ENCODE measurements at regions not wholly inside any gene's neighbourhood (a gene's known extent, or its start where the extent isn't known, plus 50 kb on each side); places are given as distances from the start of the nearest gene placed in this dataset.

- Mint-ChIP-seq H3K9me3 (no peaks in the 10 kb centered on the region), H3K4me3 (no peak overlapping the region), H3K4me1 (peaks cover 0 to 5% (median 4%) of the 10 kb centered on the region in 3 donors), H3K27ac (no peak overlapping the region), H3K36me3 (no peaks in the 10 kb centered on the region), H3K27me3 (peaks cover 3 to 4% of the 10 kb centered on the region in 2 donors)
- H3K36me3 ChIP-seq (ENCODE audit: insufficient read depth, low read length) = no peaks in the 10 kb centered on the region
- no peaks in the 10 kb centered on the region for H3K4me1 ChIP-seq (ENCODE audit: insufficient read depth, low read length)
- CTCF ChIA-PET = no interaction called here
- no peak overlapping the region for H3K27ac ChIP-seq (ENCODE audit: low read depth, low read length)
- no peak overlapping the region for H3K4me3 ChIP-seq (ENCODE audit: low read length)
- POLR2A ChIA-PET = no interaction called here
- DNase-seq = no peak
- H3K9me3 ChIP-seq (ENCODE audit: low read length) = no peaks in the 10 kb centered on the region
- no peaks in the 10 kb centered on the region for H3K27me3 ChIP-seq (ENCODE audit: insufficient read depth, low read length, poor library complexity, severe bottlenecking)
Measured at GRCh38 chrX:109859651-109860050, 126.6 kb upstream of the ACSL4 start.

GRCh38 chrX:109862433-109862832 is 129.4 kb upstream of the ACSL4 start:
- Mint-ChIP-seq H3K27me3 (peaks cover 4 to 9% of the 10 kb centered on the region in 2 donors), H3K4me1 (no peaks in the 10 kb centered on the region), H3K9me3 (no peaks in the 10 kb centered on the region), H3K36me3 (no peaks in the 10 kb centered on the region), H3K4me3 (no peak overlapping the region), H3K27ac (peak overlapping the region in 1 of 8 donors; percentile 3)
- DNase-seq = no peak
- Histone ChIP-seq H3K27me3 (ENCODE audit: insufficient read depth, low read length, poor library complexity, severe bottlenecking) (no peaks in the 10 kb centered on the region), H3K27ac (ENCODE audit: low read depth, low read length) (no peak overlapping the region), H3K4me3 (ENCODE audit: low read length) (no peak overlapping the region), H3K36me3 (ENCODE audit: insufficient read depth, low read length) (no peaks in the 10 kb centered on the region), H3K4me1 (ENCODE audit: insufficient read depth, low read length) (no peaks in the 10 kb centered on the region), H3K9me3 (ENCODE audit: low read length) (no peaks in the 10 kb centered on the region)
- ChIA-PET CTCF (no interaction called here), POLR2A (no interaction called here)

GRCh38 chrX:109863811-109864210 is 130.8 kb upstream of the ACSL4 start:
- Histone ChIP-seq H3K27ac (ENCODE audit: low read depth, low read length) (no peak overlapping the region), H3K36me3 (ENCODE audit: insufficient read depth, low read length) (no peaks in the 10 kb centered on the region), H3K4me1 (ENCODE audit: insufficient read depth, low read length) (no peaks in the 10 kb centered on the region), H3K27me3 (ENCODE audit: insufficient read depth, low read length, poor library complexity, severe bottlenecking) (no peaks in the 10 kb centered on the region), H3K9me3 (ENCODE audit: low read length) (no peaks in the 10 kb centered on the region), H3K4me3 (ENCODE audit: low read length) (no peak overlapping the region)
- POLR2A ChIA-PET = no interaction called here
- H3K4me3 Mint-ChIP-seq = no peak overlapping the region
- no peaks in the 10 kb centered on the region for H3K9me3 Mint-ChIP-seq
- H3K4me1 Mint-ChIP-seq = no peaks in the 10 kb centered on the region
- no peak overlapping the region for H3K27ac Mint-ChIP-seq
- CTCF ChIA-PET = no interaction called here
- DNase-seq = no peak
- H3K36me3 Mint-ChIP-seq = no peaks in the 10 kb centered on the region
- peaks cover 0 to 7% of the 10 kb centered on the region in 2 donors for H3K27me3 Mint-ChIP-seq

GRCh38 chrX:109871121-109871888 is 131.6 kb upstream of the TMEM164 start:
- H3K27ac ChIP-seq (ENCODE audit: low read depth, low read length) = no peak overlapping the region
- ChIA-PET POLR2A (interaction anchor here (0.6 kb wide), 1 partner anchor 132 kb away, joined by 3 read pairs; no protein-coding TSS in a partner anchor), CTCF (interaction anchor here (1.3 kb wide), 1 partner anchor 20 kb away, joined by 4 read pairs; no protein-coding TSS in a partner anchor)
- H3K27me3 ChIP-seq (ENCODE audit: insufficient read depth, low read length, poor library complexity, severe bottlenecking) = no peaks in the 10 kb centered on the region
- Mint-ChIP-seq H3K36me3 (no peaks in the 10 kb centered on the region), H3K27me3 (peaks cover 0 to 2% of the 10 kb centered on the region in 2 donors), H3K9me3 (no peaks in the 10 kb centered on the region), H3K27ac (no peak overlapping the region), H3K4me1 (no peaks in the 10 kb centered on the region), H3K4me3 (no peak overlapping the region)
- H3K9me3 ChIP-seq (ENCODE audit: low read length) = no peaks in the 10 kb centered on the region
- no peak overlapping the region for H3K4me3 ChIP-seq (ENCODE audit: low read length)
- DNase-seq = no peak
- no peaks in the 10 kb centered on the region for H3K4me1 ChIP-seq (ENCODE audit: insufficient read depth, low read length)
- H3K36me3 ChIP-seq (ENCODE audit: insufficient read depth, low read length) = no peaks in the 10 kb centered on the region

- H3K27me3 Mint-ChIP-seq = no peaks in the 10 kb centered on the region
- no peak for DNase-seq
- no peaks in the 10 kb centered on the region for H3K4me1 Mint-ChIP-seq
- no peaks in the 10 kb centered on the region for H3K27me3 ChIP-seq (ENCODE audit: insufficient read depth, low read length, poor library complexity, severe bottlenecking)
- H3K4me1 ChIP-seq (ENCODE audit: insufficient read depth, low read length) = no peaks in the 10 kb centered on the region
- H3K4me3 Mint-ChIP-seq = no peak overlapping the region
- H3K36me3 Mint-ChIP-seq = no peaks in the 10 kb centered on the region
- H3K27ac Mint-ChIP-seq = no peak overlapping the region
- H3K36me3 ChIP-seq (ENCODE audit: insufficient read depth, low read length) = no peaks in the 10 kb centered on the region
- no peak overlapping the region for H3K4me3 ChIP-seq (ENCODE audit: low read length)
- no peaks in the 10 kb centered on the region for H3K9me3 Mint-ChIP-seq
- POLR2A ChIA-PET = no interaction called here
- H3K27ac ChIP-seq (ENCODE audit: low read depth, low read length) = no peak overlapping the region
- CTCF ChIA-PET = interaction anchor here (1.3 kb wide), 1 partner anchor 19 kb away, joined by 4 read pairs; no protein-coding TSS in a partner anchor
- no peaks in the 10 kb centered on the region for H3K9me3 ChIP-seq (ENCODE audit: low read length)
Measured at GRCh38 chrX:109872021-109872732, 130.7 kb upstream of the TMEM164 start.

GRCh38 chrX:109873574-109873973 is 129.3 kb upstream of the TMEM164 start:
- POLR2A ChIA-PET = no interaction called here
- Mint-ChIP-seq H3K27me3 (peaks cover 0 to 3% of the 10 kb centered on the region in 2 donors), H3K4me1 (no peaks in the 10 kb centered on the region), H3K27ac (no peak overlapping the region), H3K36me3 (no peaks in the 10 kb centered on the region), H3K9me3 (no peaks in the 10 kb centered on the region), H3K4me3 (no peak overlapping the region)
- H3K27me3 ChIP-seq (ENCODE audit: insufficient read depth, low read length, poor library complexity, severe bottlenecking) = no peaks in the 10 kb centered on the region
- no peaks in the 10 kb centered on the region for H3K9me3 ChIP-seq (ENCODE audit: low read length)
- H3K27ac ChIP-seq (ENCODE audit: low read depth, low read length) = no peak overlapping the region
- no peak overlapping the region for H3K4me3 ChIP-seq (ENCODE audit: low read length)
- H3K4me1 ChIP-seq (ENCODE audit: insufficient read depth, low read length) = no peaks in the 10 kb centered on the region
- CTCF ChIA-PET = no interaction called here
- no peak for DNase-seq
- H3K36me3 ChIP-seq (ENCODE audit: insufficient read depth, low read length) = no peaks in the 10 kb centered on the region

- H3K4me1 ChIP-seq (ENCODE audit: insufficient read depth, low read length) = no peaks in the 10 kb centered on the region
- POLR2A ChIA-PET = no interaction called here
- no peak overlapping the region for H3K4me3 Mint-ChIP-seq
Measured at GRCh38 chrX:109873983-109874382, 128.9 kb upstream of the TMEM164 start.

GRCh38 chrX:109874548-109874947 is 128.4 kb upstream of the TMEM164 start:
- Mint-ChIP-seq H3K4me3 (no peak overlapping the region), H3K36me3 (no peaks in the 10 kb centered on the region), H3K9me3 (no peaks in the 10 kb centered on the region), H3K4me1 (no peaks in the 10 kb centered on the region), H3K27ac (no peak overlapping the region), H3K27me3 (peaks cover 0 to 3% of the 10 kb centered on the region in 2 donors)
- no peaks in the 10 kb centered on the region for H3K27me3 ChIP-seq (ENCODE audit: insufficient read depth, low read length, poor library complexity, severe bottlenecking)
- H3K4me3 ChIP-seq (ENCODE audit: low read length) = no peak overlapping the region
- no peaks in the 10 kb centered on the region for H3K9me3 ChIP-seq (ENCODE audit: low read length)
- ChIA-PET POLR2A (no interaction called here), CTCF (no interaction called here)
- H3K27ac ChIP-seq (ENCODE audit: low read depth, low read length) = no peak overlapping the region
- H3K36me3 ChIP-seq (ENCODE audit: insufficient read depth, low read length) = no peaks in the 10 kb centered on the region
- no peaks in the 10 kb centered on the region for H3K4me1 ChIP-seq (ENCODE audit: insufficient read depth, low read length)
- no peak for DNase-seq

More at GRCh38 chrX:109873983-109874382, 128.9 kb upstream of the TMEM164 start:
- Mint-ChIP-seq H3K27ac (no peak overlapping the region), H3K36me3 (no peaks in the 10 kb centered on the region), H3K9me3 (no peaks in the 10 kb centered on the region), H3K4me1 (no peaks in the 10 kb centered on the region), H3K27me3 (peaks cover 0 to 3% of the 10 kb centered on the region in 2 donors)
- Histone ChIP-seq H3K4me3 (ENCODE audit: low read length) (no peak overlapping the region), H3K36me3 (ENCODE audit: insufficient read depth, low read length) (no peaks in the 10 kb centered on the region), H3K27ac (ENCODE audit: low read depth, low read length) (no peak overlapping the region), H3K9me3 (ENCODE audit: low read length) (no peaks in the 10 kb centered on the region), H3K27me3 (ENCODE audit: insufficient read depth, low read length, poor library complexity, severe bottlenecking) (no peaks in the 10 kb centered on the region)
- no peak for DNase-seq
- CTCF ChIA-PET = no interaction called here

Data from CD8-positive, alpha-beta memory T cell (primary cell).